ENCODE measurements at regions not wholly inside any gene's neighbourhood (a gene's known extent, or its start where the extent isn't known, plus 50 kb on each side); places are given as distances from the start of the nearest gene placed in this dataset.

- no peak for TF ChIP-seq CTCF (IDR thresholded peaks at IDR 0.05; ENCODE audit: borderline replicate concordance, control extremely low read depth, extremely low read depth, insufficient read depth, missing control alignments)
- DNase-seq (ENCODE audit: low spot score), result no peak
- in situ Hi-C loops (cut with MboI; ENCODE audit: low sequenced_read_pairs, unreplicated experiment), result no loop called here
Observed at GRCh38 chr12:41935911-41936310, 208.8 kb downstream of the GXYLT1 start.

GRCh38 chr12:41932470-41932991 is 212.1 kb downstream of the GXYLT1 start:
- no peak for TF ChIP-seq CTCF (IDR thresholded peaks at IDR 0.05; ENCODE audit: borderline replicate concordance, control extremely low read depth, extremely low read depth, insufficient read depth, missing control alignments)
- DNase-seq (ENCODE audit: low spot score), result peak; percentile 42
- in situ Hi-C loops (cut with MboI; ENCODE audit: low sequenced_read_pairs, unreplicated experiment), result no loop called here

- in situ Hi-C loops (cut with MboI; ENCODE audit: low sequenced_read_pairs, unreplicated experiment), result no loop called here
Observed at GRCh38 chr12:41930866-41931437, 213.7 kb downstream of the GXYLT1 start.

GRCh38 chr12:41924111-41924510 is 220.6 kb downstream of the GXYLT1 start:
- no peak for DNase-seq (ENCODE audit: low spot score)
- no peak for TF ChIP-seq CTCF (IDR thresholded peaks at IDR 0.05; ENCODE audit: borderline replicate concordance, control extremely low read depth, extremely low read depth, insufficient read depth, missing control alignments)
- in situ Hi-C loops (cut with MboI; ENCODE audit: low sequenced_read_pairs, unreplicated experiment), result no loop called here

More at GRCh38 chr12:41930866-41931437, 213.7 kb downstream of the GXYLT1 start:
- no peak for TF ChIP-seq CTCF (IDR thresholded peaks at IDR 0.05; ENCODE audit: borderline replicate concordance, control extremely low read depth, extremely low read depth, insufficient read depth, missing control alignments)
- no peak for DNase-seq (ENCODE audit: low spot score)

- in situ Hi-C loops (cut with MboI; ENCODE audit: low sequenced_read_pairs, unreplicated experiment), result no loop called here
- no peak for TF ChIP-seq CTCF (IDR thresholded peaks at IDR 0.05; ENCODE audit: borderline replicate concordance, control extremely low read depth, extremely low read depth, insufficient read depth, missing control alignments)
- no peak for DNase-seq (ENCODE audit: low spot score)
Observed at GRCh38 chr12:41923351-41923750, 221.3 kb downstream of the GXYLT1 start.

GRCh38 chr12:41920355-41920754 is 224.3 kb downstream of the GXYLT1 start:
- no peak for DNase-seq (ENCODE audit: low spot score)
- in situ Hi-C loops (cut with MboI; ENCODE audit: low sequenced_read_pairs, unreplicated experiment), result no loop called here
- TF ChIP-seq CTCF (IDR thresholded peaks at IDR 0.05; ENCODE audit: borderline replicate concordance, control extremely low read depth, extremely low read depth, insufficient read depth, missing control alignments), result no peak

Data from GM13976 (cell line).